Upper lobe of left lung (tissue), 6 donors: ENCODE measurements at regions not wholly inside any gene's neighbourhood (a gene's known extent, or its start where the extent isn't known, plus 50 kb on each side); places are given as distances from the start of the nearest gene placed in this dataset.

Source experiments
- ATAC-seq, 2 donors: fragments of 200-7000 bp; cut with Tn5 transposase; one replicate each; pipeline ENCODE4 v1.9.1; 2022; ENCODE audit warnings: mild to moderate bottlenecking in 2 of 2, moderate library complexity in 2 of 2; ENCODE audit not compliant: low FRiP score in 2 of 2
- DNase-seq, 2 donors: peaks; one replicate each; pipeline ENCODE4 v3.0.0-alpha.2; 2019 to 2020
- H3K27ac ChIP-seq, 4 donors: fragments of 200-600 bp; sonication (generic); one replicate each; pipeline ENCODE4 v1.5.1; 2016 to 2019
- H3K27me3 ChIP-seq, 4 donors: fragments of 200-600 bp; sonication (generic); one replicate each; pipeline ENCODE4 v1.5.1; 2017 to 2019
- H3K36me3 ChIP-seq, 4 donors: fragments of 200-600 bp; sonication (generic); one replicate each; pipeline ENCODE4 v1.5.1; 2016 to 2019
- H3K4me1 ChIP-seq, 4 donors: fragments of 200-600 bp; sonication (generic); one replicate each; pipeline ENCODE4 v1.5.1; 2018 to 2019
- H3K4me3 ChIP-seq, 4 donors: fragments of 200-600 bp; sonication (generic); one replicate each; pipeline ENCODE4 v1.5.1; 2017 to 2019; ENCODE audit warnings: mild to moderate bottlenecking in 2 of 4, moderate library complexity in 1 of 4
- H3K9me3 ChIP-seq, 4 donors: fragments of 200-600 bp; sonication (generic); one replicate each; pipeline ENCODE4 v1.5.1; 2018 to 2019
- EP300 ChIP-seq, 4 donors: sonication (generic); formaldehyde crosslinking; IDR thresholded peaks; one replicate each; pipeline ENCODE4 v1.5.1; 2017; ENCODE audit warnings: antibody characterized with exemption in 4 of 4, control low read depth in 2 of 4
- POLR2A ChIP-seq, 4 donors: fragments of 450-650 bp; IDR thresholded peaks; one replicate each; pipeline ENCODE4 v1.5.1; 2016 to 2017; ENCODE audit warnings: antibody characterized with exemption in 4 of 4, mild to moderate bottlenecking in 2 of 4
- POLR2AphosphoS5 ChIP-seq, 2 donors: sonication (generic); formaldehyde crosslinking; IDR thresholded peaks; one replicate each; pipeline ENCODE4 v1.5.1; 2017; ENCODE audit warnings: antibody characterized with exemption in 2 of 2
- WGBS, 2 donors: methylation state at CpG; one replicate each; pipeline ENCODE4 v1.1.5; 2017 to 2018; 5-methylcytosine and 5-hydroxymethylcytosine counted together
- TF ChIP-seq, protein P1 (sequence below), 6 experiments: fragments of 450-650 bp in 4 of 6; fragments of 200-600 bp in 2 of 6; sonication (generic) in 2 of 6; IDR thresholded peaks; one replicate each; pipeline ENCODE4 v1.5.1; 2016 to 2019; ENCODE audit warnings: antibody characterized with exemption in 6 of 6
- donor health status: DM: no; HTN: no; CAD: no; lungs with moderate emphysema.
- donor health status: DM: no; HTN: yes; CAD: no; lungs with severe emphysema.

DNA sequence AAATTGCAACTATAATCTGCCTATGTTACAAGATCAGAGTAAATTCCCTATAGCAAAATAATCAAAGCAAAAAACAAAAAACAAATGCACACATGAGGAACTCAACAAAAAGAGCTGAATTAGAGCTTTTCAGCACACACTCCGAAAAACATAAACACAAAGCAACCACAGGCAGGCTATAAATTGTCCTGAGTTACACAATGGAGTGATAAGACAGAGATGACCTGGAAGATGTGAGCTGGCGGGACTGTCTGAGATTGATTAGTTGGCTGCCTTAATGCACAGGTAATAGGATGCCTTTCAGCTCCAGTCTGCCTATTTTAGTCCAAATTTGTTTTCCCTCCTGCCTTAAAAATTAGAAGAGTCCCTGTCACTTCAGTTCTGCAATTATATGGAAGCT lies 159.0 kb upstream of the FNDC3A start:
- H3K4me1 ChIP-seq = no peaks in the 10 kb centered on the region
- TF ChIP-seq POLR2A (IDR thresholded peaks at IDR 0.05) (no peak), POLR2AphosphoS5 (IDR thresholded peaks at IDR 0.05) (no peak), EP300 (IDR thresholded peaks at IDR 0.05) (no peak)
- TF ChIP-seq, protein P1, sequence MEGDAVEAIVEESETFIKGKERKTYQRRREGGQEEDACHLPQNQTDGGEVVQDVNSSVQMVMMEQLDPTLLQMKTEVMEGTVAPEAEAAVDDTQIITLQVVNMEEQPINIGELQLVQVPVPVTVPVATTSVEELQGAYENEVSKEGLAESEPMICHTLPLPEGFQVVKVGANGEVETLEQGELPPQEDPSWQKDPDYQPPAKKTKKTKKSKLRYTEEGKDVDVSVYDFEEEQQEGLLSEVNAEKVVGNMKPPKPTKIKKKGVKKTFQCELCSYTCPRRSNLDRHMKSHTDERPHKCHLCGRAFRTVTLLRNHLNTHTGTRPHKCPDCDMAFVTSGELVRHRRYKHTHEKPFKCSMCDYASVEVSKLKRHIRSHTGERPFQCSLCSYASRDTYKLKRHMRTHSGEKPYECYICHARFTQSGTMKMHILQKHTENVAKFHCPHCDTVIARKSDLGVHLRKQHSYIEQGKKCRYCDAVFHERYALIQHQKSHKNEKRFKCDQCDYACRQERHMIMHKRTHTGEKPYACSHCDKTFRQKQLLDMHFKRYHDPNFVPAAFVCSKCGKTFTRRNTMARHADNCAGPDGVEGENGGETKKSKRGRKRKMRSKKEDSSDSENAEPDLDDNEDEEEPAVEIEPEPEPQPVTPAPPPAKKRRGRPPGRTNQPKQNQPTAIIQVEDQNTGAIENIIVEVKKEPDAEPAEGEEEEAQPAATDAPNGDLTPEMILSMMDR (IDR thresholded peaks at IDR 0.05) = no peak

DNA sequence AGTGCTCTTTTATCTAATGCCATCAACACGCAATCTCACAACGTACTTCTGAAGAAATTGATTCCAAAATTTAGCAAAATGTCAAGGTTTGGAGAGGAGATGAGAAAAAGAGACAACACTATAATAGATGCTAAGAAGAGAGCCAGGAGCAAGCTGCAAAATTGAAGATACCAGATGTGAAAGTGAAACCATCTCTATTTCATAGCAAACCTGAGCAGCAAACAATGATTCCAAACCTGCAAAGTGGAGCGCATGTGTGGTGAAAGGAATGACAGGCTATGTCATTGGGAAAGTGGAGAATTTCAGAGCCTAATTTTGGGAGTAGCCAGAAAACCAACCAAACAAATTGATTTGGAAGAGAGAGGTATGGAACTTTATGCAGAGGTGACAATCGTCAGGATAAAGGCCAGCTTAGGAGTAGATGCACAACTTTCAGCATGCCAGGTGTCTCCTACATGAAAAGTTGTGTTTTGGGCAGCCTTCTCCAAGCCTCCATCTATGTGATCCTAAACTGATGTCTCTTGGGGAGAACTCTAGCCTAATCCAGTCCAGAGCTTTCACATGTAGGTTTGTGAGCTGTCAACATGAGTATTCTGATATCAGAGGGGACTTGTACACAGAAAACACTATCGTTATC lies 158.4 kb upstream of the FNDC3A start:
- Histone ChIP-seq H3K4me3 (no peak overlapping the region), H3K9me3 (no peaks in the 10 kb centered on the region), H3K4me1 (no peaks in the 10 kb centered on the region), H3K27ac (no peak overlapping the region), H3K36me3 (no peaks in the 10 kb centered on the region), H3K27me3 (no peaks in the 10 kb centered on the region)
- ATAC-seq (no peak), DNase-seq (no peak)
- TF ChIP-seq POLR2A (IDR thresholded peaks at IDR 0.05) (no peak), POLR2AphosphoS5 (IDR thresholded peaks at IDR 0.05) (no peak), EP300 (IDR thresholded peaks at IDR 0.05) (no peak)
- TF ChIP-seq, protein P1 (IDR thresholded peaks at IDR 0.05) = no peak
- WGBS, 2 donors = 71 to 77% methylated on average over 5 of the region's 5 CpGs

More for the DNA sequence above, 159.0 kb upstream of the FNDC3A start:
- DNase-seq = no peak
- Histone ChIP-seq H3K36me3 (no peaks in the 10 kb centered on the region), H3K9me3 (no peaks in the 10 kb centered on the region), H3K4me3 (no peak overlapping the region), H3K27ac (no peak overlapping the region), H3K27me3 (no peaks in the 10 kb centered on the region)
- no peak for ATAC-seq
- 57 to 63% methylated on average over 2 of the region's 2 CpGs for WGBS, 2 donors

DNA sequence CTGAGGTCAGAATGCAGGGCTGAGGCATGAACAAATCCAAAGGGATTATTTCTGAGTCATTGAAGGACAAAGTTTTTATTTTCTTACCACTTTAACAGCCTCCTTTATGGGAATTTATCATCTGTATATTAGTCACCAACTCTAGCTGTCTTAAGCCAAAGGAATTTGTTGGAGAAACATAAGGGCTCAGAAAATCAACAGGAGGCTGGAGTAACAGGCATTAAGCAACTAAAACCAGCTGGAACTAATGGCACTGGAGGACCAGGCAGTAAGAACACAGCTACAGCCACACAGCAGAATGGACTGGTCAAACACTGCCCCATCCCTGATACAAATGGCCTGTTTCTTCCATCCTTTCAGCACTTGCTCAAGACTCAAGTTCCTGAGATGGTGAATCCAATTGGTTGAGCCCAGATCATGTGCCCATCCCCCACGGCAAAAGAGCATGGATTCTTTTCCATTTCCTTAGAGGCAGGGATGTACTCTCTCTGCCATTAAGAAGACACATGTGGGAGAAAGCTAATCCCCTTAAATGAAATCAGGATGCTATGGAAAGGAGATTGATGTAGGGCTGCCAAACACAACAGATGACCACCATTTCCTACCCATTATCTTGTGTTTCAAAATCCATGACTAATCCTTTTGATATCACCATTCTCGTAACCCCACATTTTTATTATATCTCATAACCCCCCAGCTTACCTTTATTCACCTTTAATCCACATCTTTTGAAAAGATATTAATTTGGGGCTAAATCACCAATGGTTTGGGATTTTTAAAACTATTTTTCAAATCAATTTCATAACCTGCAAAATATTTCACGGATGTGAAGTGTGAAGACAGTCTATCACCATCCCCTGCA lies 157.0 kb upstream of the FNDC3A start:
- Histone ChIP-seq H3K27ac (no peak overlapping the region), H3K36me3 (no peaks in the 10 kb centered on the region)

DNA sequence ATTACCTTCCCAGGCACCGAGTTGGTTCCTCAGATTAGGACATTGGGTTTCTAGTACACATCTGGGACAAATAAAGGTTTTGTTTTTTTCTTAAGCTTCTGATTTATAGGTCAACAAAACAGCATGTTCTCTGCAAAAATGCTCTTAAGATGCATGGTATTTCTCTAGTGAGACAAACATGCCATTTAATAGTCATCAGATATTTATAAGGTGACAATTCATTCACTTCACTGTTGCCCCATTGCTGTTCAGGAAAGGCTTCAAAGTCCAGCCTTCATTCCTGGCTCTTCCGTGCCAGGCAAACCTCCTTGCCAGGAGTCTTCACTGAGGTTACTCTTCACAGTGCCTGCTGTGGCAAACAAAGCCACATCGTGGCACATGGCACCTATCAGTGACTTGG lies 156.3 kb upstream of the FNDC3A start:
- Histone ChIP-seq H3K27me3 (no peaks in the 10 kb centered on the region), H3K9me3 (no peaks in the 10 kb centered on the region), H3K27ac (no peak overlapping the region), H3K4me1 (no peaks in the 10 kb centered on the region), H3K4me3 (no peak overlapping the region), H3K36me3 (no peaks in the 10 kb centered on the region)
- WGBS, 2 donors = 94 to 98% methylated on average over 3 of the region's 3 CpGs
- no peak for DNase-seq
- TF ChIP-seq POLR2A (IDR thresholded peaks at IDR 0.05) = no peak
- no peak for TF ChIP-seq EP300 (IDR thresholded peaks at IDR 0.05)
- no peak for TF ChIP-seq POLR2AphosphoS5 (IDR thresholded peaks at IDR 0.05)
- TF ChIP-seq, protein P1 (IDR thresholded peaks at IDR 0.05) = no peak
- ATAC-seq = no peak

More for the DNA sequence above, 157.0 kb upstream of the FNDC3A start:
- Histone ChIP-seq H3K9me3 (no peaks in the 10 kb centered on the region), H3K4me3 (no peak overlapping the region), H3K4me1 (no peaks in the 10 kb centered on the region), H3K27me3 (no peaks in the 10 kb centered on the region)
- TF ChIP-seq POLR2A (IDR thresholded peaks at IDR 0.05) = no peak
- TF ChIP-seq EP300 (IDR thresholded peaks at IDR 0.05) = no peak
- TF ChIP-seq POLR2AphosphoS5 (IDR thresholded peaks at IDR 0.05) = no peak
- TF ChIP-seq, protein P1 (IDR thresholded peaks at IDR 0.05) = no peak
- DNase-seq = no peak
- WGBS, 2 donors = 90% methylated on average over 3 of the region's 3 CpGs
- ATAC-seq = peak in 1 of 2 donors; percentile 55
